ENCODE measurements at regions not wholly inside any gene's neighbourhood (a gene's known extent, or its start where the extent isn't known, plus 50 kb on each side); places are given as distances from the start of the nearest gene placed in this dataset.

GRCh38 chr5:173802670-173803165, 85.4 kb upstream of the CPEB4 start:
- DNase-seq (peak in 1 of 6 donors; percentile 36), ATAC-seq (peak in 3 of 4 donors; percentile 57 to 81 (median 60)), FAIRE-seq (no peak)
- no peaks in the 10 kb centered on the region for H3K27me3 ChIP-seq
- H3K4me3 ChIP-seq: no peak overlapping the region
- no peaks in the 10 kb centered on the region for H3K4me1 ChIP-seq
- H3K36me3 ChIP-seq: no peaks in the 10 kb centered on the region
- H3K27ac ChIP-seq: no peak overlapping the region
- no peaks in the 10 kb centered on the region for H3K9me3 ChIP-seq
- TF ChIP-seq CTCF (IDR thresholded peaks at IDR 0.05): no peak
- WGBS, 2 donors: 67 to 75% methylated on average over 7 of the region's 7 CpGs
- intact Hi-C loops (cut with DNase I): no loop called here

GRCh38 chr5:173804579-173804978, 83.6 kb upstream of the CPEB4 start:
- Histone ChIP-seq H3K36me3 (no peaks in the 10 kb centered on the region), H3K4me1 (no peaks in the 10 kb centered on the region), H3K9me3 (no peaks in the 10 kb centered on the region), H3K27ac (no peak overlapping the region), H3K27me3 (no peaks in the 10 kb centered on the region), H3K4me3 (no peak overlapping the region)
- FAIRE-seq: no peak
- ATAC-seq: no peak
- no peak for TF ChIP-seq CTCF (IDR thresholded peaks at IDR 0.05)
- intact Hi-C loops (cut with DNase I): no loop called here
- 85 to 86% methylated on average over 7 of the region's 7 CpGs for WGBS, 2 donors
- DNase-seq: no peak

DNA sequence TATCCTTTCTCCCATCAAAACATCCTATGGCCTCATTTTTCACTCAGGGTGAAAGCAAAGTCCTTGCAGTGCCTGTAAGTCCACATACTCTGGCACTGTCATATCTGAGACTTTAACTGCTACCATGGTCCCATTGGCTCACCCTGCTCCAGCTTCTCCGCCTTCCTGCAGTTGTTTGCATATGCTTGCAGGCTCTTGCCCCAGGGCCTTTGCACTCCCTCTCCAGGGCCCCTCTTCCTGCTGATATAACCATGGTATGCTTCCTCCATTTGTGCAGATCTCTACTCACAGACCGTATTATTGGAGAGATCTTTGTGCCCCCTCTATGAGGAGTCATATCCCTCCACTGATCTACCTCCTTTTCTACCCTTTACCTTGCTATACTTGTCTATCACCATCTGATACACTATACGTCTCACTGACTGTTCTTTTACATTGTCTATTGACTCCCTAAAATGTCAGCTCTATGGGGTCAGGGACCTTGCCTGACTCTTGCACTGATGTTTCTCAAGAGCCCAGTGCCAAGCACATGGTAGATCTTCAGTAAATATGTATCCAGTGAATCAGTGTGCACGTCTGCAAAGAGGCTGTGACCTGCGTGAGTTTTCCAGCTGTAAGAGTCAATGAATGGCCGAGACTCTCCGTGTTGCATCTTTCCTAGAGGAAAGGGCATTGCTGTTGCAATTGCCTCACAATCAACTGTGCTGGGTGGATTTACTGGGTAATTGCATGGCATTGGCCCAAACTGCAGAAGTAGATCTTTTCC, 81.7 kb upstream of the CPEB4 start:
- DNase-seq: no peak
- no peak for FAIRE-seq
- peak in 1 of 4 donors; percentile 19 for ATAC-seq
- H3K27me3 ChIP-seq: no peaks in the 10 kb centered on the region
- no peak overlapping the region for H3K4me3 ChIP-seq
- TF ChIP-seq CTCF (IDR thresholded peaks at IDR 0.05): no peak
- no peaks in the 10 kb centered on the region for H3K36me3 ChIP-seq
- no peaks in the 10 kb centered on the region for H3K9me3 ChIP-seq
- 79 to 82% methylated on average over 7 of the region's 7 CpGs for WGBS, 2 donors
- no peak overlapping the region for H3K27ac ChIP-seq
- intact Hi-C loops (cut with DNase I): no loop called here
- H3K4me1 ChIP-seq: no peaks in the 10 kb centered on the region

- no peak overlapping the region for H3K27ac ChIP-seq
- no peak for ATAC-seq
- FAIRE-seq: no peak
- intact Hi-C loops (cut with DNase I): no loop called here
- no peaks in the 10 kb centered on the region for H3K9me3 ChIP-seq
- no peak overlapping the region for H3K4me3 ChIP-seq
- H3K27me3 ChIP-seq: no peaks in the 10 kb centered on the region
- H3K36me3 ChIP-seq: no peaks in the 10 kb centered on the region
- no peaks in the 10 kb centered on the region for H3K4me1 ChIP-seq
- DNase-seq: no peak
- no peak for TF ChIP-seq CTCF (IDR thresholded peaks at IDR 0.05)
- 87 to 89% methylated on average over 17 of the region's 17 CpGs for WGBS, 2 donors
Observed at GRCh38 chr5:173807181-173807655, 80.9 kb upstream of the CPEB4 start.
